ENCODE measurements at regions not wholly inside any gene's neighbourhood (a gene's known extent, or its start where the extent isn't known, plus 50 kb on each side); places are given as distances from the start of the nearest gene placed in this dataset.

DNA sequence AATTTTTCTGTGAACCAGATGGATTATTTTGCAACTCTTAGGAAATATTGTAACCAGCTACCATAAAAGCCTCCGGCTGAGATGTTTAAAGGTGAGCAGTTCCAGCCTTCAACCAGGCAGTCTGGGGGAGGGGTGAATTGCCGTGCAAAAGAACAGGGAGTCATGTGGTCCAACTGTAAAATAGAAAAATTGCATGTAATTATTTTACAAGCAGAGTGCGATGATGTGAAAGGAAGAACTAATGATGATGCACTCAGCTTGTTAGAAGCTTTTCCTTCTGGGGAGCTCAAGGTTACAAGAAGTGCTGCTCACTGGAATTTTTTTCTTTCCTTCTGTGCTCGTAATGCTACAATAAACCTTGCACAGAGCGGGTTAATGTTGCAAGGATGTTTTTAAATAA is 188.7 kb upstream of the ITGA1 start:
- Histone ChIP-seq H3K27ac (ENCODE audit: low read depth, low read length) (no peak overlapping the region), H3K27me3 (ENCODE audit: control insufficient read depth, insufficient read depth, low read length, poor library complexity, severe bottlenecking) (no peaks in the 10 kb centered on the region), H3K4me3 (ENCODE audit: low read length) (no peak overlapping the region), H3K36me3 (ENCODE audit: control insufficient read depth, insufficient read depth, low read length) (no peaks in the 10 kb centered on the region), H3K4me1 (ENCODE audit: control insufficient read depth, insufficient read depth, low read length) (no peaks in the 10 kb centered on the region), H3K9ac (ENCODE audit: extremely low read depth, low read length, poor library complexity, severe bottlenecking) (no peak overlapping the region), H3K9me3 (ENCODE audit: control insufficient read depth, low read length) (no peaks in the 10 kb centered on the region)
- H3K4me1 Mint-ChIP-seq, result no peaks in the 10 kb centered on the region
- H3K4me3 Mint-ChIP-seq, result no peak overlapping the region
- DNase-seq, result no peak
- H3K27me3 Mint-ChIP-seq (ENCODE audit: insufficient read depth), result no peaks in the 10 kb centered on the region
- H3K36me3 Mint-ChIP-seq (ENCODE audit: low read depth), result no peaks in the 10 kb centered on the region
- H3K27ac Mint-ChIP-seq, result no peak overlapping the region
- 91% methylated on average over 3 to 5 of the region's 5 CpGs for WGBS, 2 experiments (ENCODE audit: insufficient coverage in 1 of 2, insufficient read length in 1 of 2)
- H3K9me3 Mint-ChIP-seq, result peaks cover 2% of the 10 kb centered on the region
- TF ChIP-seq, protein P1, sequence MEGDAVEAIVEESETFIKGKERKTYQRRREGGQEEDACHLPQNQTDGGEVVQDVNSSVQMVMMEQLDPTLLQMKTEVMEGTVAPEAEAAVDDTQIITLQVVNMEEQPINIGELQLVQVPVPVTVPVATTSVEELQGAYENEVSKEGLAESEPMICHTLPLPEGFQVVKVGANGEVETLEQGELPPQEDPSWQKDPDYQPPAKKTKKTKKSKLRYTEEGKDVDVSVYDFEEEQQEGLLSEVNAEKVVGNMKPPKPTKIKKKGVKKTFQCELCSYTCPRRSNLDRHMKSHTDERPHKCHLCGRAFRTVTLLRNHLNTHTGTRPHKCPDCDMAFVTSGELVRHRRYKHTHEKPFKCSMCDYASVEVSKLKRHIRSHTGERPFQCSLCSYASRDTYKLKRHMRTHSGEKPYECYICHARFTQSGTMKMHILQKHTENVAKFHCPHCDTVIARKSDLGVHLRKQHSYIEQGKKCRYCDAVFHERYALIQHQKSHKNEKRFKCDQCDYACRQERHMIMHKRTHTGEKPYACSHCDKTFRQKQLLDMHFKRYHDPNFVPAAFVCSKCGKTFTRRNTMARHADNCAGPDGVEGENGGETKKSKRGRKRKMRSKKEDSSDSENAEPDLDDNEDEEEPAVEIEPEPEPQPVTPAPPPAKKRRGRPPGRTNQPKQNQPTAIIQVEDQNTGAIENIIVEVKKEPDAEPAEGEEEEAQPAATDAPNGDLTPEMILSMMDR (conservative IDR thresholded peaks at IDR 0.05), result no peak

DNA sequence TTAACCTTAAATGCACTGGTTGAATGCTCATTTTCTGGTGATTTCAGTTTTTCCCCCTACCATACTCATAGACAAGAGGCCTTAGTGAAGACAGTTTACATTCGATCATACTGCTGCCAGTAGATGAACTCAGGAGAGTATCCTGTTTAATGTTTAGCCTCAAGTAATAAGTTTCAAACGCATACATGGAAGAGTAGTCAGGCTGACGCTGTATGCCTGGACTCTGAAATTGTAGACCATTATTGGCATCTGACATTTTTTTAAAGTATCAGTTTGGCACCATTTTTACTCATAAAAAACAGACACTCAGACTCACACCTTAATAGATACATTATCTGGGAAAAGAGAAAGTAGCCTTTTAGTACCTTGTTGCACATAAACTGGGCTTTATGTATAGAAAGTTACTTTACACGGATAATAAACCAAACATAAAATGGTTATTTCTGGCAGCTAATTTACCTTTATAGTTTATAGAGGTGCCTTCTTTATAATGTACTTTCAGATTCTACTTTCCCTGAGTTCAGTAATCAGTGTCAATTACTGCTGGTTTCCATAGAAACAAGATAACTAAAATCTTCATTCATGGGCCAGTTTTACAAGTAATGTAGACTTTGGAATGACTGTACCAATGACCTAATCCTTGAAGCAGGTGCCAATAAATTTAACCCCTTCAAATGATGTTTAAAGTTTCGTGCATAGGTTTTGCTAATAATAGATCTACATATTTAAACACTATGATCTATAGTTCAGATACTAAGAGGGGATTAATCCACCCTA is 183.8 kb upstream of the ITGA1 start:
- DNase-seq, result no peak
- Mint-ChIP-seq H3K27me3 (ENCODE audit: insufficient read depth) (no peaks in the 10 kb centered on the region), H3K4me1 (no peaks in the 10 kb centered on the region), H3K36me3 (ENCODE audit: low read depth) (no peaks in the 10 kb centered on the region), H3K27ac (no peak overlapping the region), H3K9me3 (no peaks in the 10 kb centered on the region), H3K4me3 (no peak overlapping the region)
- Histone ChIP-seq H3K36me3 (ENCODE audit: control insufficient read depth, insufficient read depth, low read length) (no peaks in the 10 kb centered on the region), H3K9me3 (ENCODE audit: control insufficient read depth, low read length) (no peaks in the 10 kb centered on the region), H3K9ac (ENCODE audit: extremely low read depth, low read length, poor library complexity, severe bottlenecking) (no peak overlapping the region), H3K4me1 (ENCODE audit: control insufficient read depth, insufficient read depth, low read length) (no peaks in the 10 kb centered on the region), H3K4me3 (ENCODE audit: low read length) (no peak overlapping the region), H3K27me3 (ENCODE audit: control insufficient read depth, insufficient read depth, low read length, poor library complexity, severe bottlenecking) (no peaks in the 10 kb centered on the region), H3K27ac (ENCODE audit: low read depth, low read length) (no peak overlapping the region)
- TF ChIP-seq, protein P1 (conservative IDR thresholded peaks at IDR 0.05), result no peak
- 90 to 96% methylated on average over 3 to 5 of the region's 5 CpGs for WGBS, 2 experiments (ENCODE audit: insufficient coverage in 1 of 2, insufficient read length in 1 of 2)

DNA sequence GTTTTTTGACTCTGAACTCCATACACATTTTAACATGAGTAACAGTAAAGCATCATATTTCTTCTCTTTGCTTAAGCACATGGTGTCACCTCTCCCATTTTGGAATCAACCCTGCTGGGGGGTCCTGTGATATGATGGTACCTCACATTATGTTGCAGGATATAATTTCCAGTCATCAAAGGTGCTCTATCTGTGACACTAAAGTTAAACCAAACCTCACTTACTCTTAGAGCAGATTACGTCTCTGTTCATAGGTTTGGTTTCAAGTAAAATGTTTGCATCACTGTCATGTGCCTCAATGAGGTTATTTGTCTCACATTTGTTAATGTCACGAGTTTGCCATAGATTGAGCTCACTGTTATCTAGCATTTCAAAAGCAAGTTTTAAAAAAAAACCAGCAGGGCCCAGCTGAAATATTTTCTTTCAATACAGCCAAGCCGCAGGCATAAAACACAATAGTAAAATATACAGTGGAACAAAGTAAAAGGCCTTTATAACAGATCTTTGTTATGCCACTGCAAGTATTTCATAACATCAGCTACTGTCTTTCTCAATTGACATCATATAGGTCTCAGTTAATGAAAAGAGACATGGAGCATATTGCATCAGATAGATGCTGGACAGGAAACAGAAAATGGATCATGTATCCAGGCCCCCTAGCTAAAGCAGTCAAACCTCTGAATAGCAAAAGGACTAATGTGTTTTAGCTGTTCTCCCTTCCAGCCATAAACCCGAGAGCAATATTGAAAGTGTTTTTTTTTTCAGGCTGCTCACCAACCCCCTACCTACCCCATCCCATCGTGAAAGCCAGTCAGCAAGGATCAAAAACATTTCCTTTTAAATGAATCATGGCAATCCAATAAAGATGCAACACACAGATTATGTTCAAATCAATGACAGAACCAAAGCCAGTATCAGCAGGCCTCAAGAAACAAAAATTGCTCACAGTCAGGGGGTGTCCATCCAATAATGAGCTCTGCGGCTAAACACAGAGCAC is 182.1 kb upstream of the ITGA1 start:
- H3K4me1 Mint-ChIP-seq, result no peaks in the 10 kb centered on the region
- 90 to 92% methylated on average over 4 to 6 of the region's 6 CpGs for WGBS, 2 experiments (ENCODE audit: insufficient coverage in 1 of 2, insufficient read length in 1 of 2)
- H3K9me3 ChIP-seq (ENCODE audit: control insufficient read depth, low read length), result no peaks in the 10 kb centered on the region
- no peaks in the 10 kb centered on the region for H3K4me1 ChIP-seq (ENCODE audit: control insufficient read depth, insufficient read depth, low read length)
- H3K4me3 ChIP-seq (ENCODE audit: low read length), result no peak overlapping the region
- no peak overlapping the region for H3K4me3 Mint-ChIP-seq
- no peaks in the 10 kb centered on the region for H3K36me3 Mint-ChIP-seq (ENCODE audit: low read depth)
- no peak overlapping the region for H3K27ac Mint-ChIP-seq
- no peak overlapping the region for H3K9ac ChIP-seq (ENCODE audit: extremely low read depth, low read length, poor library complexity, severe bottlenecking)
- H3K27me3 ChIP-seq (ENCODE audit: control insufficient read depth, insufficient read depth, low read length, poor library complexity, severe bottlenecking), result no peaks in the 10 kb centered on the region
- no peaks in the 10 kb centered on the region for H3K27me3 Mint-ChIP-seq (ENCODE audit: insufficient read depth)
- no peak overlapping the region for H3K27ac ChIP-seq (ENCODE audit: low read depth, low read length)
- no peaks in the 10 kb centered on the region for H3K36me3 ChIP-seq (ENCODE audit: control insufficient read depth, insufficient read depth, low read length)
- H3K9me3 Mint-ChIP-seq, result no peaks in the 10 kb centered on the region
- DNase-seq, result no peak
- TF ChIP-seq, protein P1 (conservative IDR thresholded peaks at IDR 0.05), result no peak
